ENCODE measurements at regions not wholly inside any gene's neighbourhood (a gene's known extent, or its start where the extent isn't known, plus 50 kb on each side); places are given as distances from the start of the nearest gene placed in this dataset.
"Not testable (repeated sequence)": the region's sequence is repeated elsewhere in the genome, so short reads cannot be mapped to it uniquely, and the experiment has no call there.

DNA sequence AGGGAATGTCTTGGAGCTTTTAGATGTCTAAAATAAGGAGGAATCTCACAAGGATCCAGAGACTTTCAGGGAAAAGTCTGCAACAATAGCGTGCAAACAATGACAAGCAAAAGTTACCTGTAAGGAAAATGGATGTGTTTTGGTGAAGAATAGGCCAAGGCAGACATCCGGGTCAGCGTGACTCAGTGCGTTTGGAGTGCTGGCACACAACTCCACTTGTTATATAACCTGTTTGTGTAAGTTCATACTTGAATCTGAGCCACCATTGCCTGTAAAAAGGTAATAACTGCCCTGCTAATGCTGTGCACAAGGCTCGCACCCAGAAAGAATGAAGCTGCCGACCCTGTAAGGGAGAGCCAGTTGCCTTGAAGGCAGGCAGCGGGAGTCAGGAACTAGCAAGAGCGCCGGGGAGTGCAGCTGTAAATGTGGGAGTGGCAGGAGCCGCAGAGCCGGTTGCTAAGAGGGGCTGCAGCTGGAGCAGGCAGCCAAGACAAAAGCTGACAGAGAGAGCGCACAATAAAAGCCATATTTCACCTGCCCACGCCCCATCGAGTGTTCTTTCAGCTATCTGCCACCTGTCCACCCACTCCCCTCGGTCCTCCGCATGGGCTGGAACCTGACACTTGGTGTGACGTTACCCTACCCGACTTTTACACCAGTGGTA is 638.5 kb upstream of the MIS18BP1 start:
- intact Hi-C loops (cut with DNase I) = no loop called here
- DNase-seq (no peak), ATAC-seq (ENCODE audit: poor library complexity) (no peak)

DNA sequence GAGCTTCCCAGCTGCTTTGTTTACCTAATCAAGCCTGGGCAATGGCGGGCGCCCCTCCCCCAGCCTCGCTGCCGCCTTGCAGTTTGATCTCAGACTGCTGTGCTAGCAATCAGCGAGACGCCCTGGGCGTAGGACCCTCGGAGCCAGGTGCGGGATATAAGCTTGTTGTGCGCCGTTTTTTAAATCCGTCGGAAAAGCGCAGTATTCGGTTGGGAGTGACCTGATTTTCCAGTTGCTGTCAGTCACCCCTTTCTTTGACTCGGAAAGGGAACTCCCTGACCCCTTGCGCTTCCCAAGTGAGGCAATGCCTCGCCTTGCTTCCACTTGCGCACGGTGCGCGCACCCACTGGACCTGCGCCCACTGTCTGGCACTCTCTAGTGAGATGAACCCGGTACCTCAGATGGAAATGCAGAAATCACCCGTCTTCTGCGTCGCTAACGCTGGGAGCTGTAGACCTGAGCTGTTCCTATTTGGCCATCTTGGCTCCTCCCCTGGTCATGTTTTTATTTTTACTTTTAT is 635.8 kb upstream of the MIS18BP1 start:
- DNase-seq; intact Hi-C loops (cut with DNase I); ATAC-seq (ENCODE audit: poor library complexity): not testable (repeated sequence)

DNA sequence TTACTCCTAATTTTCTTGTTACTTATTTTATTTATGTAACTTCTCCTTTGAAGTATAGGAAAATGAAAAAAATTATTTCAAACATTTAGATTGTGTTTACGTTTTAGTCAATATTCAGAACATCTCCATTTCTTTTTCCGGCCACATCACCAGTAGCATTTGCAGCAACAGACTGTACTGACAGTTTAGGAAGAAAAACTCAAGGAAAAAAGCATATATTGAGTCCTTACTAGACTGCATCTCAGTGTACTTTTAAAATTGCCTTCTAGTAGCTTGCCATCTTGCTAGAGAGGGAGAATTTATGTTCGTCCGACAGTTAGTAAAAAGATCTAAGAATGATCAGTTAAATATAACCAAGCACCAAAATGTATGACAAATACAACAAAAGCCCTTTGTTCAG is 625.0 kb upstream of the MIS18BP1 start:
- no peak for DNase-seq
- intact Hi-C loops (cut with DNase I) = no loop called here
- no peak for ATAC-seq (ENCODE audit: poor library complexity)

DNA sequence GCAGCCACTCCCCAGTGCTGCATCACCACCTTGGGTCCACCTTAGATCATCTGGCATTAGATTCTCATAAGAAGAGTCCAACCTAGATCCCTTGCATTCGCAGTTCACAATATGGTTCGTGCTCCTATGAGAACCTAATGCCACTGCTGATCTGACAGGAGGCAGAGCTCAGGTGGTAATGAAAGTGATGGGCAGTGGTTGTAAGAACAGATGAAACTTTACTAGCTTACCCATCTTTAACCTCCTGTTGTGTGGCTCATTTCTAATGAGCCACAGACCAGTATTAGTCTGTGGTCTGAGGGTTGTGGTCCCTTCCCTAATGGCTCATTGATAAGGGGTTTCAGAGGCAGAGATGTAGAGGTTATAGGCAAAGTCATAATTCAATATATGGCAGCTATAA is 615.9 kb upstream of the MIS18BP1 start:
- no peak for ATAC-seq (ENCODE audit: poor library complexity)
- intact Hi-C loops (cut with DNase I) = no loop called here
- DNase-seq = no peak

DNA sequence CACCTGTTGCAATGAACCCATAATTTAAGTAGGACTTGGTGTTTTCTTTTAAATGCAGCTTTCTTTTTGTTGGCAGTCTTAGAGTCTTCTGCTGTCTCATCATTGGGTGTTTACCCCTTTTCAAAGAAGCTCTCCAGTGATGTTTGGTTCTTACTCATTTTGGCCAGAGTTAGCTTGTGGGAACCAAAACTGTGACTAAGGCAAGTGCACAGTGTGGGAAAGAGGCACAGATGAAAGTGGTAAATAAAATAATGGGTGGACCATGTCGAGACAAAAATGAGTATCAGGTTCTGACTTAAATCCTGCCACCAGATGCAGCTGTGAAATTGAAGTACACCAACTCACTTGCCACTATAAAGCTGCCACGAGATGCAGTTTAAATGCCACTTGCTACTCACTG is 615.4 kb upstream of the MIS18BP1 start:
- intact Hi-C loops (cut with DNase I) = no loop called here

DNA sequence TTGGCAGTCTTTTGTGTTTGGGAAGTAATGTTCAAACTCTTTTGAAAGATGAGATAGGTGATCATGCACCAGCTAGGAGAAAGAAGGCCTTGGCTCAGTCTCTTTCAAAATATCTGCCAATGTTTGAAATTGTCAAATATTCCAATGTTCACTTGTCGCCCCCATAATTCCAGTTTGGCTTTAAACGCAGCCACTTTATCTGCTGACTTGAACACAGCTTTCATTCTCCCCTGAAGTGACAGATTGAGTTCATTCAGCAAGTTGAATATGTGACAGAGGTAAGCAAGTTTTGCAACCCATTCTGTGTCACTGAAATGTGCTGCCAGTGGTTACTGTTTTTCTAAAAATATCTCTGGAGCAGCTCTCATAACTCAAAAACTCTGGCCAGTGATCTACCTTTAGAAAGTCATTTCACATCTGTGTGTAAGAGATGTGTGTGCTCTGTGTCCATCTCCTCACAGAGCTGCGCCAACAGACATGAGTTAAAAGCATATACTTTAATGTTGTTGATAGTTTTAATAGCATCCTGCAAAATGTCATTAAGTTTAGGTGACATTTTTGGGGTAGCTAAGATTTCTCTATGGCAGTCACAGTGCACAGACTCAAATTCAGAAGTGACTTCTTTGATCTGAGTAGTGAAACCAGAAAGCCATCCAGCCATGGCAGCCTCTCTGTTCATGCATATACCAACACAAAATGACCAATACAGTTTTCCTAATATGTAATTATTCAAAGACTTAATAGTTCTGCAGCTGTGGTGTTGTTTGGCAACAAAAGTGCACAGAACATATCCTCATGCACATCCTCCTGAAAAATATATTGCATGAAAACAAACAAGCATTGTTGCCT is 614.3 kb upstream of the MIS18BP1 start:
- intact Hi-C loops (cut with DNase I) = no loop called here
- DNase-seq (no peak), ATAC-seq (ENCODE audit: poor library complexity) (no peak)

More for the DNA sequence above, 615.4 kb upstream of the MIS18BP1 start:
- DNase-seq (no peak), ATAC-seq (ENCODE audit: poor library complexity) (no peak)

DNA sequence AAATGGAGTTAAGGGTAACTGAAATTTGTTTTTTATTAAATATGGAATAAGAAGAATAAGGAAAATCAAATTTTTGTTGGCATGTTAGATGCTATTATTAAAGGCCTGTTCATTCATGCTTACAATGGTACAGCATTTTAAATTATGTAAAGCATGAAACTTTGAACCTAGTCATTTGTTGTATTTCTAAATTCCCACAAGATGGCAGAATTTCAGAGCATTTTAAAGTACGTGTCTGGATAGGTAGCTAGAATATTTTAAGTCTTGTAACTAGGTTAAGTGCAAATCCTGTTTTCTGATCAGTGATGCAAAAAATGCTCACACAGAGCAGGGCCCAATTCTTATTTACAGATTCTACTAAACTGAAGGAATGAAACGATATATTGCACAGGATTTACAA is 585.6 kb upstream of the MIS18BP1 start:
- intact Hi-C loops (cut with DNase I) = no loop called here
- ATAC-seq (ENCODE audit: poor library complexity) (no peak), DNase-seq (no peak)

DNA sequence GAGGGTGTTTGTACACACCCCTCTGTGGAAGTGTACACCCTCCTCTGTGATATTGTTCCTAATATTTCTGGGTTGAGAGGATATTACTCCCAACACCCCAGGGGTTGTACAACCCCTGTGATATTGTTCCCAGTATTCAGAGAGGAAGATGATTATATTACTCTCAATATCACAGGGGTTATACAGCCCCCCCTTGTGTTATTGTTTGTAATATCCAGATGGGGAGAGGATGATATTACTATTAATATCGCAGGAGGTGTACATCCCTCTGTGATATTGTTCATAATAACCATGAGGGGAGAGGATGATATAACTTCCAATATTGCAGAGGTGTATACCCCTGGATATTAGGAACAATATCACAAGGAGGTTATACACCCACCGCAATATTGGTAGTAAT is 566.1 kb upstream of the MIS18BP1 start:
- DNase-seq (no peak), ATAC-seq (ENCODE audit: poor library complexity) (no peak)
- intact Hi-C loops (cut with DNase I) = no loop called here

DNA sequence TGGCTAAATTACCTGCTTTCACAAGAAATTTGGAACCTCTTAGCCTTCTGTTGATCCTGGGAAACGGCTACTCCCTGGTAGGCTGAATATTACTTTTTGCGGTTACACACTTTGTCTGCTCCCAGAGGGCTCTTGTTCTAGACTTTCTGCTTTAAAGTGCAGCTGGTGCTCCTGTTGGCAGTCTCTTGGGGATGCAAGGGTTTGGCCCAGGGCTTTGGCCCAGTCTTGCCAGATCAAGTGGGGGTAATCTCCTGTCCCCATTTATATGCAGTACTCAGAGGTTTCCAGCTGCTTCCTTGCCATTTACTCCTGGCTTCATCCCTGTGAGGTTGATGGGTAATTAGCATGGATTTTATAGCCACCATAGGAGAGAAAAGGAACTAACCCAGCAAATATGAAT is 558.2 kb upstream of the MIS18BP1 start:
- intact Hi-C loops (cut with DNase I) = no loop called here
- no peak for DNase-seq
- no peak for ATAC-seq (ENCODE audit: poor library complexity)

DNA sequence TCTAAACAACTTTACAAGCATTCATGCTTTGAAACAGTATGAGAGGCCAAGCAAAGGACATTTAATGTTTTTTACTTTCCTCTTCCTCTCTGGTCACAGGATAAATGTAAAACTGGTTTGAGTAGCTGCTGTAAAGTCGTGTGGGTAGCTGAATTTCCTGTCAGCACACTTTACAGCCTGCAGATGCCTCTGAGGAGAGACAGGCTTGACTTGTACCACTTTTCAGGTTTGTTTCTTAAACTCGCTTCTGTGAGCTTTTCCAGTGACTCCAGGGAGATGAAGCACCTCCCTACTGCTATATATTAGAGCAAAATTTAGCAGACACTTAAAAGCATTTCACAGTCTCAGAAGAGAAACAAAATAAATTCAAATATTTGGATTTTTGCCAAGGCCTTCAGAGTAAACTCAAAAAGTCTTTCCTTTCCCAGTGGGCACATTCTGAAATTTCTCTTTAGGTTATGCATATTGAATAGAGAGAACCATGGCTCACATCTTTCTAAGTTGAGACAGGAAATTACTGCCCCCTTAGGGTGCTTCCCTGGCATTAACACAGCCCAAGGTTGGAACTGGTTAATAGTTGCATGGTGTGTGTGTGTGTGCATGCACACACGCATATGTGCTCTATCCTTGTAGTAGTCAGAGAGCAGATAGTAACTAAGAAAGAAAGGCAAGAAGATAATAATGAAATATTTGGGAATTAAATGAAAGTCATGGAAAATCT is 557.3 kb upstream of the MIS18BP1 start:
- DNase-seq = no peak
- intact Hi-C loops (cut with DNase I) = no loop called here
- no peak for ATAC-seq (ENCODE audit: poor library complexity)

DNA sequence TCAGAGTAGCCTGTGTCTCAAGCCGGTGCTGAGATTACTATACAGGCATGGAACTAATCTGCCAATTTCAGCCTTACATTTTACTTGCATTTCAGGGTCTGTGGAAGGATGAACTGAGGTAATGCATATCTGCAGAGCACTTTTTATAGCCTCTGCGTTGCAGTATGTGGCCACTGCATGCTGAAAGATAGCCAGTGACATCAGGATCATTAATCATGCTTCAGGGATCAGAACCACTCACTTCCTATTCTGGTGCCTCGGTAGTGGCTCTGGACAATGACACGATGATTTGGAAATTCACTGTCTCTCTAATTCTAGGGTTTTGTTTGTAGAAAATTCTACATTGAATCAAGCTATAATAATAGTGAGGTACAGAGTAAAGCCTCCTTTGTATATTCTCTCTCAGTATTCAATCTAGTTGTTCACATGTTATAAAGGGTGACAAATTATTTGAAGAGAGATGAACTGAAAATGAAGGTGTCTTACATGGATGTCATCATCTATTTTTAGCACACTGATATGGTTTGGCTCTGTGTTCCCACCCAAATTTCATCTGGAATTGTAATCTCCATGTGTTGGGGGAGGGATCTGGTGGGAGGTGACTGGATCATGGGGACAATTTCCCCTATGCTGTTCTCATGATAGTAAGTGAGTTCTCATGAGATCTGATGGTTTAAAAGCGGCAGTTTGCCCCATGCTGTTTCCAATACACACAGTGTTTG is 554.3 kb upstream of the MIS18BP1 start:
- intact Hi-C loops (cut with DNase I) = no loop called here
- no peak for DNase-seq
- ATAC-seq (ENCODE audit: poor library complexity) = no peak

DNA sequence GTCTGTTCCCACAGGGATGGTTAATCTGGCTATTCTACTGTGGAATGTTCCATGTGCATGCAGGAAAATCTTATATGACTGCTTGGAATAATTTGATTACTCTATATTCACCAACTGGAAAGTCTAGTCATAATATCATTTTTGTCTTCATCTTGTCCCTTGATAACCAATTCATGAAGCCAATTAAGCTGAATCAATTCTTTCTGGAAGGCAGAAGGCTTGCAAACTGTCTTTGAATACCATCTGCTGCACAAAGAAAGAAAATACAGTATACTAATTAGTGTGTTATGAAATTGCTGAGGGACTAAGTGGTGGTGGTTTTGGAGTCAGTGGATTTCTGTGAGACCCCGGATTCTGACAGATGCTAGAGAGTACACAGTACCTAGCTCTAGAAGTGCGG is 546.5 kb upstream of the MIS18BP1 start:
- ATAC-seq (ENCODE audit: poor library complexity) (no peak), DNase-seq (no peak)
- intact Hi-C loops (cut with DNase I) = no loop called here

DNA sequence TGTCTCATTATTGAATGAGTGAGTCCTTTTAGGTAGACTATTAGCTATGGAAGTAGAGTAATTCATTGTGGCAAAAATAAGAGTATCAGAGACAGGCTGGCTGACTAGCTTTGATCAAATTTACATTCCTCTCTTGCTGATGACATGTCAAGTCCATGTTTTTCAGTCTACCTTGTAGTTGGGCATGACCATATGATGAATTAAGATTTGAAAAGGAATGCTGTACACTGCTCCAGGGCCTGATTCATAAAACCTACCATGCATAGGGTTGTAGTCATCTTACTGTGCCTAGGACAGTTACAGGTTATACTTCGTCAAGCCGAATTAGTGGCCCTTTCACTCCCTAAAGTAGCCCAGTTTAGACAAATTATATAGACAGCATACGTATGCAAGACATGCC is 545.7 kb upstream of the MIS18BP1 start:
- intact Hi-C loops (cut with DNase I) = no loop called here
- DNase-seq (no peak), ATAC-seq (ENCODE audit: poor library complexity) (no peak)

DNA sequence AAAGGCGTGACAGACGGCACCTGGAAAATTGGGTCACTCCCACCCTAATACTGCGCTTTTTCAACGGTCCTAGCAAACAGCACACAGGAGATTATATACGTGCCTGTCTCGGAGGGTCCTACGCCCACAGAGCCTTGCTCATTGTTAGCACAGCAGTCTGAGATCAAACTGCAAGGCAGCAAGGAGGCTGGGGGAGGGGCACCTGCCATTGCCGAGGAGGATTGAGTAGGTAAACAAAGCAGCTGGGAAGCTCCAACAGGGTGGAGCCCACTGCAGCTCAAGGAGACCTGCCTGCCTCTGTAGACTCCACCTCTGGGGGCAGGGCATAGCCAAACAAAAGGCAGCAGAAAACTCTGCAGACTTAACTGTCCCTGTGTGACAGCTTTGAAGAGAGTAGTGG is 543.0 kb upstream of the MIS18BP1 start:
- DNase-seq; intact Hi-C loops (cut with DNase I); ATAC-seq (ENCODE audit: poor library complexity): not testable (repeated sequence)

DNA sequence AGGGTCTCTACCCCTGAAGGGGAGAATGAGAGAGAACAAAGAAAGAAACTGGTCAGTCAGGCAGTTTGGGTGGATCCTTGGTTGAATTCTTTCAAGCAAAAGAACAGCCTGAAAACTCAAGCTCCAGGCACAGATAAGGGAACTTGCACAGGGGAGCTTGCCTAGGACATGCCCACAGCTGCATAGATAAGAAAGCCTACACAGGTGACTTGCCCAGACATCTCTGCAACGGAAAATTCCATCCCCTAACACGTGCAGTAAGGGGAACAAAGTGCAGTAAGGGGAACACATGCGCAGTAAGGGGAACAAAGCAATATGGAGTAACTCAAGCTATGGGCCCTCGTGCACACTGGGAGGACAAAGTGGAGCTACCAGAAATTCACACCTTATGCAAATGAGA is 540.1 kb upstream of the MIS18BP1 start:
- no peak for DNase-seq
- no peak for ATAC-seq (ENCODE audit: poor library complexity)
- intact Hi-C loops (cut with DNase I) = no loop called here

DNA sequence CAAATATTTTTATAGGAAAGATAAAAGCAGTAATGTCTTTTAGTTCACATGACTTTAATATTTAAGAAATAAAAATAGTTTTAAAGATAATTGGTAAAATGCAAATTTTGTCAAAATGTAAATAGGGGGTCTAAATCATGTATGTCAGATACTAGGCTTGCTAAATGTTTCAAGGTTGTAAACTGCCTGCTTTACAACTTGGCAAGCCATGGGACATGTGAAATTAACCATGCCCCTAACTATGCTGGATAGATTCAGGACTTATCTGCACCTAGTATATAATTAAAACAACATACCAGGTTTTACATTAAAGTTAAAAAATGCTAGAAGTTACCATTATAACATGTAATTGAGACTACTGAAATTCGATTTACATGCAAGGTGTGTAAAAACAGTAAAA is 537.3 kb upstream of the MIS18BP1 start:
- DNase-seq (no peak), ATAC-seq (ENCODE audit: poor library complexity) (no peak)
- intact Hi-C loops (cut with DNase I) = no loop called here

DNA sequence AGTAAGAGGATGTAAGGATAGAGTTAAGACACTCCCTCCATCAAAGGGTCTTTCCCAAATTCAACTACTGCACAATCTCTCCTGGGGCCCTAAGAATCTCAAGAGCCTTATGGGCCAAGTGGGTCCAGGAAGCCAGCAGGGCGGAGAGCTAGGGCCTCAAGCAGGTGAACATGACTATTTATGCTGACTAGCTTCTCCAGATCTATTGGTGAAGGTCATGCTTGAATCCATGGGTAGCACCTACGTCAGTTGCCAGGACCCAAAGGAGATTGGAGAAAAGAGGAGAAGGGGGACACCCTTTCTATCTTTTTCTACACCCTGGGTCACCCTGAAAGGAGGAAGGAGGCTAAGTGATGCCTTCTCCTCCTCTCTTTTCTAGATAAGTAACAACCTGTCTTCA is 534.2 kb upstream of the MIS18BP1 start:
- no peak for ATAC-seq (ENCODE audit: poor library complexity)
- DNase-seq = no peak
- intact Hi-C loops (cut with DNase I) = no loop called here

DNA sequence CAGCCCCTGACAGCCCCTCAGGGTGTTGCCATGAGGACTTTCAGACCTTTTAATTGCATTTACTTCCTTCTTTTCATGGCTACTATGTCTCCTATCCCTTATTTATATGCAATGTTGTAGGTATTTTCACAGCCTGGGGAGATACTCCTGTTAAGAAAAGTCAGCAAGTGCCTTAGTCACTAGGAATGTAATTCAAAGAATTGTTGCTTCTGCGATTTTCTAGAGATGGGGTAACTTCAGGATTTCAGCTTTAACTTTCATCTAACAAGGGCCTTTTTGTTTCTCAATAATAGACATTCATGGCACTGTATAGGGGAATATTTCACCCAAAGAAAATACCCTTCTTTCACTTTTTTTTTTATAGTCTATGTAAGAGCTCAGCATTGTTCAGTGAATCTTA is 533.3 kb upstream of the MIS18BP1 start:
- intact Hi-C loops (cut with DNase I) = no loop called here
- DNase-seq = no peak
- no peak for ATAC-seq (ENCODE audit: poor library complexity)

DNA sequence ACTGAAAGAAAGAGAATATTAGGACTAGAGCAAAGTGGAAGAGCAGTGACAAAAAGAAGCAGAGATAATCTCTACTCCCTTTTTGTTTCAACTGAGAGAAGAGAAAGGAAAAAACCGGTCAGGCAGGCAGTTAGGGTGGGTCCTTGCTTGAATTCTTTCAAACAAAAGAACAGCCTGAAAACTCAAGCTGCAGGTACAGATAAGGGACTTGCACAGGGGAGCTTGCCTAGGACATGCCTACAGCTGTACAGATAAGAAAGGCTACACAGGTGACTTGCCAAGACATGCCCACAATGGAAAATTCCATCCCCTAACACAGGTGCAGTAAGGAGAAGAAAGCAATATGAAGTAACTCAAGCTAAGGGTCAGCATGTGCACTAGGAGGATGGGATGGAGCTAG is 532.2 kb upstream of the MIS18BP1 start:
- ATAC-seq (ENCODE audit: poor library complexity) (no peak), DNase-seq (no peak)
- intact Hi-C loops (cut with DNase I) = no loop called here
